Natural killer cell (primary cell): ENCODE measurements at regions not wholly inside any gene's neighbourhood (a gene's known extent, or its start where the extent isn't known, plus 50 kb on each side); places are given as distances from the start of the nearest gene placed in this dataset.

Source experiments
- ATAC-seq, 3 donors: fragments of 150-1000 bp in 2 of 3; fragments of 200-7000 bp in 1 of 3; cut with Tn5 transposase; 1 replicate in 1 of 3; 2 replicates in 2 of 3; pipeline ENCODE4 v1.10.0; 2021; ENCODE audit warnings: mild to moderate bottlenecking in 2 of 3, moderate library complexity in 2 of 3
- DNase-seq, 2 donors: peaks; one replicate each; pipeline versions ENCODE4 v3.0.0 to v3.0.0-alpha.2; 2013 to 2021; ENCODE audit warnings: mixed read lengths in 1 of 2
- H3K27ac ChIP-seq: one replicate; pipeline ENCODE4 v1.5.1; 2013; ENCODE audit warnings: mild to moderate bottlenecking, low read length
- H3K27me3 ChIP-seq: one replicate; pipeline ENCODE4 v1.6.1; 2013; ENCODE audit warnings: low read length; ENCODE audit not compliant: control insufficient read depth, insufficient read depth
- H3K36me3 ChIP-seq: one replicate; pipeline ENCODE4 v1.6.1; 2013; ENCODE audit warnings: low read length; ENCODE audit not compliant: control insufficient read depth, insufficient read depth
- H3K4me1 ChIP-seq: one replicate; pipeline ENCODE4 v1.6.1; 2013; ENCODE audit warnings: low read length; ENCODE audit not compliant: control insufficient read depth, insufficient read depth
- H3K4me3 ChIP-seq: one replicate; pipeline ENCODE4 v1.5.1; 2013; ENCODE audit warnings: low read length
- H3K9me3 ChIP-seq: one replicate; pipeline ENCODE4 v1.6.1; 2013; ENCODE audit warnings: low read length; ENCODE audit not compliant: control insufficient read depth, insufficient read depth
- H3K27ac Mint-ChIP-seq, 2 donors: one replicate each; pipeline ENCODE4 v1.8.0; 2022; ENCODE audit warnings: mild to moderate bottlenecking in 2 of 2, mixed read lengths in 2 of 2, moderate library complexity in 1 of 2
- H3K27me3 Mint-ChIP-seq, 2 donors: one replicate each; pipeline ENCODE4 v1.8.0; 2022; ENCODE audit warnings: low read depth in 2 of 2, mixed read lengths in 2 of 2
- H3K36me3 Mint-ChIP-seq: one replicate; pipeline ENCODE4 v1.8.0; 2022; ENCODE audit warnings: mixed read lengths
- H3K4me1 Mint-ChIP-seq, 2 donors: one replicate each; pipeline ENCODE4 v1.8.0; 2022; ENCODE audit warnings: mixed read lengths in 2 of 2
- H3K4me3 Mint-ChIP-seq: one replicate; pipeline ENCODE4 v1.8.0; 2022; ENCODE audit warnings: mild to moderate bottlenecking, moderate library complexity, mixed read lengths
- H3K9me3 Mint-ChIP-seq, 2 donors: one replicate each; pipeline ENCODE4 v1.8.0; 2022; ENCODE audit warnings: mixed read lengths in 2 of 2
- WGBS: methylation state at CpG from one replicate; pipeline ENCODE4 v1.1.7; 2013; ENCODE audit warnings: missing lambda C conversion rate; ENCODE audit not compliant: insufficient coverage; 5-methylcytosine and 5-hydroxymethylcytosine counted together
- intact Hi-C: fragments of 100-400 bp; cut with micrococcal nuclease; formaldehyde crosslinking; loops from one replicate; pipeline ENCODE4 v1.14.2; 2022
- TF ChIP-seq, protein P1 (sequence below): fragments of 200-600 bp; IDR thresholded peaks from one replicate; pipeline ENCODE4 v1.8.0; 2022; ENCODE audit warnings: antibody characterized with exemption

DNA sequence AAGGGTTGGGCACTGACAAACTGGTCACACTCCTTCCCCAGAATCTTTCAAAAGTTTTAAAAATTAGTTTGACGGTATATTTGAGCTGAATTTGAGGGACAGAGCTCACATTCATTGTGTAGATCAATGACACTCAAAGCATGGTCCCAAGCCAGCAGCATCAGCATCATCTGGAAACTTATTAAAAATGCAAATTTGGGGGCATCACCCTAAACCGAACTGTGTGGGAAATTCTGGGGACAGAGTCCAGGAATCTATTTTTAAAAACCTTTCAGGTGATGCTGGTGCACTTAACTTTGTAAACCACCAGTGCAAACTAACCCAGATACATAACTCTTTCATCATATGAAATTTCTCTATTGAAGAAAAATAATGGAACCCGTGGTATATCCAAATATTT, 58.1 kb upstream of the MTAP start:
- intact Hi-C loops, result no loop called here
- Mint-ChIP-seq H3K27me3 (peaks cover 20 to 41% of the 10 kb centered on the region in 2 donors), H3K4me3 (no peak overlapping the region)

DNA sequence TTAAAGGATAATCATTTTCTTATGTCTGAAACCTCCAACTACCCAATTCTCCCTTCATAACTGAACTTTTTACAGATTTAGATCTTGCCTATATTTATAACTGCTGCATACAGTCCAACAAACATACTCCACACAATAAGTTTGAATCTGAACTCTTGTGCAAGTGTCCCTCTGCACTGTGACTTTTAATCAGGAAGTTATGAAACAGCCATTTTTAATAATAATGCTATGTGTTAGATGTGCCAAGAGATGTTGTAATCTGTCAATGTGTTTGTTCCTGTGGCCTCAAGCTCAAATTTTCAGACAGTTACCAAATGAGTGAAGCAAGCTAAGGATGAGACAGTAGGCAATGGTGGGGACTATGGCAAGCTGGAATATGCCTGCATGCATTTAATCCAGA, 57.6 kb upstream of the MTAP start:
- H3K4me1 ChIP-seq, result no peaks in the 10 kb centered on the region
- H3K27me3 ChIP-seq, result peaks cover 2% of the 10 kb centered on the region
- Mint-ChIP-seq H3K4me1 (no peaks in the 10 kb centered on the region), H3K27me3 (peaks cover 20 to 36% of the 10 kb centered on the region in 2 donors), H3K27ac (no peak overlapping the region), H3K4me3 (no peak overlapping the region), H3K36me3 (no peaks in the 10 kb centered on the region), H3K9me3 (no peaks in the 10 kb centered on the region)
- DNase-seq, result no peak
- intact Hi-C loops, result no loop called here
- TF ChIP-seq, protein P1, sequence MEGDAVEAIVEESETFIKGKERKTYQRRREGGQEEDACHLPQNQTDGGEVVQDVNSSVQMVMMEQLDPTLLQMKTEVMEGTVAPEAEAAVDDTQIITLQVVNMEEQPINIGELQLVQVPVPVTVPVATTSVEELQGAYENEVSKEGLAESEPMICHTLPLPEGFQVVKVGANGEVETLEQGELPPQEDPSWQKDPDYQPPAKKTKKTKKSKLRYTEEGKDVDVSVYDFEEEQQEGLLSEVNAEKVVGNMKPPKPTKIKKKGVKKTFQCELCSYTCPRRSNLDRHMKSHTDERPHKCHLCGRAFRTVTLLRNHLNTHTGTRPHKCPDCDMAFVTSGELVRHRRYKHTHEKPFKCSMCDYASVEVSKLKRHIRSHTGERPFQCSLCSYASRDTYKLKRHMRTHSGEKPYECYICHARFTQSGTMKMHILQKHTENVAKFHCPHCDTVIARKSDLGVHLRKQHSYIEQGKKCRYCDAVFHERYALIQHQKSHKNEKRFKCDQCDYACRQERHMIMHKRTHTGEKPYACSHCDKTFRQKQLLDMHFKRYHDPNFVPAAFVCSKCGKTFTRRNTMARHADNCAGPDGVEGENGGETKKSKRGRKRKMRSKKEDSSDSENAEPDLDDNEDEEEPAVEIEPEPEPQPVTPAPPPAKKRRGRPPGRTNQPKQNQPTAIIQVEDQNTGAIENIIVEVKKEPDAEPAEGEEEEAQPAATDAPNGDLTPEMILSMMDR, result no peak
- H3K4me3 ChIP-seq, result no peak overlapping the region
- no peak for ATAC-seq
- no peak overlapping the region for H3K27ac ChIP-seq
- H3K9me3 ChIP-seq, result no peaks in the 10 kb centered on the region
- H3K36me3 ChIP-seq, result no peaks in the 10 kb centered on the region

More for the DNA sequence above, 58.1 kb upstream of the MTAP start:
- ATAC-seq (no peak), DNase-seq (no peak)
- TF ChIP-seq, protein P1, result no peak
- no peaks in the 10 kb centered on the region for H3K36me3 ChIP-seq
- H3K27ac ChIP-seq, result no peak overlapping the region
- no peaks in the 10 kb centered on the region for H3K9me3 Mint-ChIP-seq
- H3K4me1 ChIP-seq, result no peaks in the 10 kb centered on the region
- no peaks in the 10 kb centered on the region for H3K36me3 Mint-ChIP-seq
- H3K4me1 Mint-ChIP-seq, result no peaks in the 10 kb centered on the region
- no peak overlapping the region for H3K27ac Mint-ChIP-seq
- no peak overlapping the region for H3K4me3 ChIP-seq
- 31% methylated on average over 2 of the region's 3 CpGs for WGBS
- H3K9me3 ChIP-seq, result no peaks in the 10 kb centered on the region
- peaks cover 2% of the 10 kb centered on the region for H3K27me3 ChIP-seq

DNA sequence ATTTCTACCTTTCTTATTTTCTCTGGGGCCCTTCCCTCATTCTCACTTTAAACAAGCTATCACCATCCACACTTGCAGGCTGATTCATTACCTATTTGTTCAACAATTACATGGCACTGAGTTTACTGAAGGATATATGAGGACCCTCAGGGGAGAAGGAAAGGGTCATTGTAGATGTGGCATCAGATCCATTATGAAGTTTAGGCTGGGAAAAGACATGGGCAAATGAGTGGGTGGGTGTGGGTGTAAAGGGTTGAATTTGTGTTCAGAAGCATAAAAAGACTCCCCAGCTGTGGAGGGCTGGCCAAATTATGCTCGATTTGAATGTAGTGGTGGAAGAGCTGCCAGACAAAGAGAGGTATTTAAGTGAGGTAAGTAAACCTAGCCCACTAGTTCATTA, 55.9 kb upstream of the MTAP start:
- Mint-ChIP-seq H3K36me3 (no peaks in the 10 kb centered on the region), H3K27ac (no peak overlapping the region)
- intact Hi-C loops, result no loop called here

DNA sequence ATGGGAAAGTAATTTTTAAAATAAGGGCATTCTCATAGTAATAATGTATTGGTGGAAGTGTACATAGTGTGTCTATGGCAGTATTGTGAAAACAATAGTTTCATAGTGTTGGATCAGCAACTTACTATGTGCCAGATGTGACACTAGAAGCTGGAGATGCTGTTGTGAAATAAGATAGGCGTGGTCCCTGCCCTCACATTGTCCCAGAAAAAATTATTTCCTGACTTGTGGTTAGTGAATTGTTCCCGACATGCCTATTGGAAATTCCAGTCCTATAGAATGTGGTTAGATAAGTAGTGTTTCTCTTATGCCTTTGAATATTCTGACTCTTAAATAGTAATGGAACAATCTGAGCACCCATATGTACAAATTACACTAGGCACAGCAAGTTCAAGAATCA, 55.3 kb upstream of the MTAP start:
- no peak overlapping the region for H3K4me3 ChIP-seq
- Mint-ChIP-seq H3K27me3 (peaks cover 15 to 41% of the 10 kb centered on the region in 2 donors), H3K36me3 (no peaks in the 10 kb centered on the region), H3K27ac (no peak overlapping the region), H3K9me3 (no peaks in the 10 kb centered on the region), H3K4me1 (no peaks in the 10 kb centered on the region), H3K4me3 (no peak overlapping the region)
- TF ChIP-seq, protein P1, result no peak
- intact Hi-C loops, result no loop called here
- DNase-seq (no peak), ATAC-seq (no peak)
- H3K27ac ChIP-seq, result no peak overlapping the region
- H3K4me1 ChIP-seq, result no peaks in the 10 kb centered on the region
- H3K9me3 ChIP-seq, result no peaks in the 10 kb centered on the region
- H3K27me3 ChIP-seq, result peaks cover 2% of the 10 kb centered on the region
- WGBS, result 75% methylated on average over 1 of the region's 2 CpGs
- no peaks in the 10 kb centered on the region for H3K36me3 ChIP-seq

More for the DNA sequence above, 55.9 kb upstream of the MTAP start:
- no peak overlapping the region for H3K4me3 Mint-ChIP-seq
- H3K9me3 ChIP-seq, result no peaks in the 10 kb centered on the region
- DNase-seq (no peak), ATAC-seq (no peak)
- H3K36me3 ChIP-seq, result no peaks in the 10 kb centered on the region
- no peaks in the 10 kb centered on the region for H3K9me3 Mint-ChIP-seq
- peaks cover 20 to 41% of the 10 kb centered on the region in 2 donors for H3K27me3 Mint-ChIP-seq
- WGBS, result 71% methylated on average over 1 of the region's 1 CpG
- no peak overlapping the region for H3K4me3 ChIP-seq
- no peaks in the 10 kb centered on the region for H3K4me1 Mint-ChIP-seq
- no peak overlapping the region for H3K27ac ChIP-seq
- no peaks in the 10 kb centered on the region for H3K4me1 ChIP-seq
- TF ChIP-seq, protein P1, result no peak
- H3K27me3 ChIP-seq, result peaks cover 2% of the 10 kb centered on the region
